ENCODE measurements at regions not wholly inside any gene's neighbourhood (a gene's known extent, or its start where the extent isn't known, plus 50 kb on each side); places are given as distances from the start of the nearest gene placed in this dataset.
"Not testable (repeated sequence)": the region's sequence is repeated elsewhere in the genome, so short reads cannot be mapped to it uniquely, and the experiment has no call there.

DNA sequence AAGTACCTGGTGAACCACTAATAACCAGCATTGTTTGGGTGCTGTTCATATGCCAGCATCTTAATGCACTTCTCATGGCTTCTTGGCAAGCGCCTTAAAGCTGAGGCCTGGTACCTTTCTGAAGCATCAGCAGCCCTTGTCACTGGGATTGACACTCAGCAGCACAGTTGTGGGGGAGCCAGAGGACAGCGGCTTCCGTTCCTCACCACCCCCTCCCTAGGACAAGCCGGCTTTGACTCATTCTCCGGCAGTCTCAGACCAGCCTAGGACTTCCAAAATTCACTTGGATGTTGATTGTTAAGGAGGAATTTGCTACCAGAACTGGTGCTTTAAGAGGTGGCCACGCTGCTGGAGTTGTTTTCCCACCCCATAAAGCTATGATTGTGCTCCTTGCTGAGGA lies 64.7 kb upstream of the MTLN start:
- TF ChIP-seq, protein P1, sequence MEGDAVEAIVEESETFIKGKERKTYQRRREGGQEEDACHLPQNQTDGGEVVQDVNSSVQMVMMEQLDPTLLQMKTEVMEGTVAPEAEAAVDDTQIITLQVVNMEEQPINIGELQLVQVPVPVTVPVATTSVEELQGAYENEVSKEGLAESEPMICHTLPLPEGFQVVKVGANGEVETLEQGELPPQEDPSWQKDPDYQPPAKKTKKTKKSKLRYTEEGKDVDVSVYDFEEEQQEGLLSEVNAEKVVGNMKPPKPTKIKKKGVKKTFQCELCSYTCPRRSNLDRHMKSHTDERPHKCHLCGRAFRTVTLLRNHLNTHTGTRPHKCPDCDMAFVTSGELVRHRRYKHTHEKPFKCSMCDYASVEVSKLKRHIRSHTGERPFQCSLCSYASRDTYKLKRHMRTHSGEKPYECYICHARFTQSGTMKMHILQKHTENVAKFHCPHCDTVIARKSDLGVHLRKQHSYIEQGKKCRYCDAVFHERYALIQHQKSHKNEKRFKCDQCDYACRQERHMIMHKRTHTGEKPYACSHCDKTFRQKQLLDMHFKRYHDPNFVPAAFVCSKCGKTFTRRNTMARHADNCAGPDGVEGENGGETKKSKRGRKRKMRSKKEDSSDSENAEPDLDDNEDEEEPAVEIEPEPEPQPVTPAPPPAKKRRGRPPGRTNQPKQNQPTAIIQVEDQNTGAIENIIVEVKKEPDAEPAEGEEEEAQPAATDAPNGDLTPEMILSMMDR (IDR thresholded peaks at IDR 0.05), result not testable (repeated sequence)
- not testable (repeated sequence) for TF ChIP-seq EZH2 (IDR thresholded peaks at IDR 0.05; ENCODE audit: borderline replicate concordance, insufficient read depth, low read depth, low read length, poor library complexity, severe bottlenecking)

Data from B cell (primary cell).